Parathyroid adenoma (tissue), 2 donors: ENCODE measurements at regions not wholly inside any gene's neighbourhood (a gene's known extent, or its start where the extent isn't known, plus 50 kb on each side); places are given as distances from the start of the nearest gene placed in this dataset.

ENCODE experiments used
- H2AFZ ChIP-seq: fragments of 300-600 bp; sonication (generic); one replicate; pipeline ENCODE4 v1.7.0; 2017; ENCODE audit warnings: antibody characterized with exemption, mild to moderate bottlenecking
- H3K27ac ChIP-seq: fragments of 300-600 bp; sonication (generic); one replicate; pipeline ENCODE4 v1.7.0; 2017
- H3K27me3 ChIP-seq: fragments of 300-600 bp; sonication (generic); one replicate; pipeline ENCODE4 v1.7.0; 2017; ENCODE audit warnings: low read length; ENCODE audit not compliant: control insufficient read depth, insufficient read depth
- H3K36me3 ChIP-seq: fragments of 300-600 bp; sonication (generic); one replicate; pipeline ENCODE4 v1.7.0; 2017; ENCODE audit warnings: low read length; ENCODE audit not compliant: control insufficient read depth, insufficient read depth
- H3K4me1 ChIP-seq: fragments of 300-600 bp; sonication (generic); one replicate; pipeline ENCODE4 v1.7.0; 2017; ENCODE audit warnings: control low read depth
- H3K4me2 ChIP-seq: fragments of 300-600 bp; sonication (generic); one replicate; pipeline ENCODE4 v1.7.0; 2017; ENCODE audit warnings: low read length
- H3K4me3 ChIP-seq: fragments of 300-600 bp; sonication (generic); one replicate; pipeline ENCODE4 v1.7.0; 2017; ENCODE audit warnings: low read depth, low read length
- H3K79me2 ChIP-seq: fragments of 300-600 bp; sonication (generic); one replicate; pipeline ENCODE4 v1.7.0; 2017; ENCODE audit warnings: control low read depth
- H3K9ac ChIP-seq: fragments of 300-600 bp; sonication (generic); one replicate; pipeline ENCODE4 v1.7.0; 2017; ENCODE audit warnings: mild to moderate bottlenecking
- H3K9me3 ChIP-seq: fragments of 300-600 bp; sonication (generic); one replicate; pipeline ENCODE4 v1.7.0; 2017; ENCODE audit warnings: low read length; ENCODE audit not compliant: control insufficient read depth
- TF ChIP-seq, protein P1 (sequence below): fragments of 300-600 bp; sonication (generic); IDR thresholded peaks from one replicate; pipeline ENCODE4 v1.7.0; 2017; ENCODE audit warnings: antibody characterized with exemption, mild to moderate bottlenecking
- donor health status: primary hyperparathyroidism.

DNA sequence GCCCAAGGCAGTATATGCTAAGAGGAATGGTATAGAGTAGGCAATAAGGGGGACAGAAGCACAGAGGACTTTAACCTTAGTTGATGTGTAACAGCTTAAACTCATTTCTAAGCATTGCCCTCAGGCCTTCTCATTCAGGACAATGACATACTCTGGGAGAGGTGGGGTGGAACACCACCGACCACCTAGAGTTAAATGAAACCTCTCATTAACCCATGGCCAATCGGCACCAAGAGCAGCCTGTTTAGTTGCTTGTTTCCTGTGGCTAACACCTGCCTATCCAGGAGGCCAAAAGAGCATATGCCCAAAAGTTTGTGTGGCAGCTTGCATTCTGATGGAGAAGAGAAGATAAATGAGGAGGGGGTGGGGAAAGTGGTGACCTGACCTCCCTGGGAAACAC is 50.0 kb downstream of the PABIR2 start:
- Histone ChIP-seq H3K27me3 (no peaks in the 10 kb centered on the region), H3K4me3 (no peak overlapping the region), H3K27ac (no peak overlapping the region), H3K9me3 (no peaks in the 10 kb centered on the region), H2AFZ (no peak overlapping the region), H3K4me1 (no peaks in the 10 kb centered on the region), H3K36me3 (no peaks in the 10 kb centered on the region), H3K9ac (no peak overlapping the region), H3K4me2 (no peak overlapping the region), H3K79me2 (no peaks in the 10 kb centered on the region)
- TF ChIP-seq, protein P1, sequence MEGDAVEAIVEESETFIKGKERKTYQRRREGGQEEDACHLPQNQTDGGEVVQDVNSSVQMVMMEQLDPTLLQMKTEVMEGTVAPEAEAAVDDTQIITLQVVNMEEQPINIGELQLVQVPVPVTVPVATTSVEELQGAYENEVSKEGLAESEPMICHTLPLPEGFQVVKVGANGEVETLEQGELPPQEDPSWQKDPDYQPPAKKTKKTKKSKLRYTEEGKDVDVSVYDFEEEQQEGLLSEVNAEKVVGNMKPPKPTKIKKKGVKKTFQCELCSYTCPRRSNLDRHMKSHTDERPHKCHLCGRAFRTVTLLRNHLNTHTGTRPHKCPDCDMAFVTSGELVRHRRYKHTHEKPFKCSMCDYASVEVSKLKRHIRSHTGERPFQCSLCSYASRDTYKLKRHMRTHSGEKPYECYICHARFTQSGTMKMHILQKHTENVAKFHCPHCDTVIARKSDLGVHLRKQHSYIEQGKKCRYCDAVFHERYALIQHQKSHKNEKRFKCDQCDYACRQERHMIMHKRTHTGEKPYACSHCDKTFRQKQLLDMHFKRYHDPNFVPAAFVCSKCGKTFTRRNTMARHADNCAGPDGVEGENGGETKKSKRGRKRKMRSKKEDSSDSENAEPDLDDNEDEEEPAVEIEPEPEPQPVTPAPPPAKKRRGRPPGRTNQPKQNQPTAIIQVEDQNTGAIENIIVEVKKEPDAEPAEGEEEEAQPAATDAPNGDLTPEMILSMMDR = no peak

DNA sequence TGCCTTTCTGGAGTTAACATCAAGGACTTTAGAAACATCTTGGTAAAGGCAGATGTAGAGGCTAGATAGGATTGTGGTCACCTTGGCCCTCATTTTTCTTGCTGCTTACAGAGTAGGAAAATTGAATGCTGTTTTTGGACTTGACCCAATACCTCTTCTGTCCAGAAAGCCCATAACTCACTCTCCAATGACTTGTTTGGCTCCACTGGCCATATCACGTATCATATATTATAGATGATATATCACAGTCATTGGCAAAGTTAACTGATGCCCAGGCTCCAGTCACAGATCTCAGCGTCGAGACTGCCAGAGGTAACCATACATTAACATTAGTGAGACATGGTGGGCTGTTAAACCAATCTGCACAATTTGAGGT is 50.6 kb downstream of the PABIR2 start:
- Histone ChIP-seq H3K27ac (no peak overlapping the region), H3K79me2 (no peaks in the 10 kb centered on the region), H3K9ac (no peak overlapping the region), H3K9me3 (no peaks in the 10 kb centered on the region), H3K4me1 (no peaks in the 10 kb centered on the region), H3K27me3 (no peaks in the 10 kb centered on the region), H3K4me2 (no peak overlapping the region), H3K4me3 (no peak overlapping the region), H3K36me3 (no peaks in the 10 kb centered on the region), H2AFZ (no peak overlapping the region)
- TF ChIP-seq, protein P1 = no peak

DNA sequence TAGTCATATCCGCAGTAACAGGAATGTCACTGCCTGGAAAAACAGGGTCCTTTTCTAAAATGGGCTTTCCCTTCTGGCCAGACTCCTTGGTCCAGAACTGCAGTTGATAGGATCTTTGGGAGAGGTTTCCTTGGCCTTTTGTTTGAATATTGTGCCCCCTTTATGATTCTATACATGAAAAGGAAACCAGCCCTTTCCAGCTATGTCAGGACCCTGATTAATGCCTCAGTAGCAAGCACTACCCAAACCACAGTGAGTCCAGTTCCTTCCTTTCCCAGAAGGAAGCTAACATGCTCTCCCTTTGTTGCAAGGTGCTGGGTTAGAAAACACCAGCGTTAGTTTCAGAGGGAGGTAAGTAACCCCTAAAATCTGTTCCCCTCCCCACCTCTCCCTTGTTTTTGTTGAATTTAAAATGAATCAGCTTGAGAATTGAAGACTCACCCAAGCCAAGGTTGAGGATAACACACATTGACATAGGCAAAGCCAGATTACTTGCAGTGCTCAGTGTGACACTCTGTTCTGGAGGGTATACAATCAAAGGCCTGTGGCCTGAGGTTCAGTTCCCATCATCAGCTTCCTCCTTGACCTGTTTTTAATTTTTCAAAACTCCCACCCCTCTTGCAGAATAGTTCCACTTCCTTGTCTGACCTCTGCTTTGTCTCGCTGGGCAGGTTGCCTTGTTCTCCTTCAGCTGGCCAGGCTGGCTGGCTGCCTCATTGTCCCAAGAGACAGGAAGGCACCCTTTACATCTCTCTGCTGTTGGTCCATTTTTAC is 51.2 kb downstream of the PABIR2 start:
- Histone ChIP-seq H3K27ac (no peak overlapping the region), H3K4me2 (no peak overlapping the region), H3K4me1 (no peaks in the 10 kb centered on the region), H3K9me3 (no peaks in the 10 kb centered on the region), H3K9ac (no peak overlapping the region), H2AFZ (no peak overlapping the region), H3K79me2 (no peaks in the 10 kb centered on the region), H3K27me3 (no peaks in the 10 kb centered on the region), H3K36me3 (no peaks in the 10 kb centered on the region), H3K4me3 (no peak overlapping the region)
- TF ChIP-seq, protein P1 = no peak

DNA sequence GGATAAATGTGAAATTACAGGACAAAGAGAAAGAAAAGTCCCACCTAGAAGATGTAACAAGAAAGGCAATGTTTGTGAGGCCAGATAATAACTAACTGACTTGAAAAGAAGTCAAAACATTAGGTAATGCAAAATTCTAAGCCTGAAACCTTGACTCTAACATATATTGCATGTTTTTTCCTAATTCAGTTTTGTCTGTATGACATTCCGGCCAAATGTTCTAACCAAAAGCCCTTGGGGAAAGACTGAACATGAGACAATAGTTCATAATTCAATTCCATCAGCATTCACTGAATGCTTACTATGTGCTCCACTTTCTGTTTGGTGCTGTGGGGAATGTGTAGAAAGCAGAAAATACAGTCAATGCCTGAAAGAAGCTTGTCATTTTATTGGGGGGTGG is 53.9 kb downstream of the PABIR2 start:
- Histone ChIP-seq H3K9ac (no peak overlapping the region), H3K36me3 (no peaks in the 10 kb centered on the region), H3K4me2 (no peak overlapping the region), H3K4me3 (no peak overlapping the region), H3K9me3 (no peaks in the 10 kb centered on the region), H3K27ac (no peak overlapping the region), H2AFZ (no peak overlapping the region), H3K27me3 (no peaks in the 10 kb centered on the region), H3K79me2 (no peaks in the 10 kb centered on the region), H3K4me1 (no peaks in the 10 kb centered on the region)
- TF ChIP-seq, protein P1 = no peak

DNA sequence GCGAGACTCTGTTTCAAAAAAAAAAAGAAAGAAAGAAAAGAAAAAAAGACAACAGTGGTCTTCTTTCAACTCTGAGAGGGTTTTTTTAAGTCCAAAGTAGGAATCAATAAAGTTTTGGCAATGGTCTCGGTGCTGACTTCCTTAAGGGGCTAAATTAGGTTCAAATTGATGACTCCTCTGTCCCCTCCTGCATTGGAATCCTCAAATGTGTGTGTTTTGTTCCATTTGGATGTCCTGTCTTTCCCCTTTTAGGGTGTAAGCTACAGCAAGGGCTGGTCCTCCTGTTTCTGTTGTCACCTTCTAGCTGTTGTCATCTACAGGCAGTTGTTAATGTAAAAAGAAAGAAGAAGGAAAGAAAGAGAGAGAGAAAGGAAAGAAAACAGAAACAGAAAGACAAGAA is 54.4 kb downstream of the PABIR2 start:
- Histone ChIP-seq H3K4me1 (no peaks in the 10 kb centered on the region), H3K4me2 (no peak overlapping the region), H3K4me3 (no peak overlapping the region), H2AFZ (no peak overlapping the region), H3K27me3 (no peaks in the 10 kb centered on the region), H3K27ac (no peak overlapping the region), H3K9me3 (no peaks in the 10 kb centered on the region), H3K9ac (no peak overlapping the region), H3K36me3 (no peaks in the 10 kb centered on the region), H3K79me2 (no peaks in the 10 kb centered on the region)
- TF ChIP-seq, protein P1 = no peak
